ENCODE measurements at regions not wholly inside any gene's neighbourhood (a gene's known extent, or its start where the extent isn't known, plus 50 kb on each side); places are given as distances from the start of the nearest gene placed in this dataset.

GRCh38 chr14:83992857-83993256, 1537.1 kb upstream of the FLRT2 start:
- DNase-seq (ENCODE audit: low read depth in 1 of 2, low spot score in 1 of 2): peak; percentile 35 to 55
- no peaks in the 10 kb centered on the region for H3K27me3 ChIP-seq (ENCODE audit: insufficient read depth, poor library complexity, severe bottlenecking)
- TF ChIP-seq POLR2AphosphoS5 (IDR thresholded peaks at IDR 0.05; ENCODE audit: low read depth) (no peak), SPI1 (IDR thresholded peaks at IDR 0.05; ENCODE audit: borderline replicate concordance, low read depth) (no peak), REST (IDR thresholded peaks at IDR 0.05; ENCODE audit: insufficient replicate concordance, low read depth) (no peak), GABPA (IDR thresholded peaks at IDR 0.05; ENCODE audit: low read depth) (no peak), CTCF (IDR thresholded peaks at IDR 0.05; ENCODE audit: insufficient read depth, low read length) (no peak)
- H3K27ac ChIP-seq (replicated peaks): 0 out of 2 replicates have a peak overlapping the region, but pooled peaks have one; percentile 16
- H3K4me3 ChIP-seq (replicated peaks; ENCODE audit: insufficient read depth, low read length): no peak overlapping the region

GRCh38 chr14:83993545-83993944, 1536.4 kb upstream of the FLRT2 start:
- Histone ChIP-seq H3K27ac (replicated peaks) (no peak overlapping the region), H3K27me3 (ENCODE audit: insufficient read depth, poor library complexity, severe bottlenecking) (no peaks in the 10 kb centered on the region), H3K4me3 (replicated peaks; ENCODE audit: insufficient read depth, low read length) (no peak overlapping the region)
- TF ChIP-seq CTCF (IDR thresholded peaks at IDR 0.05; ENCODE audit: insufficient read depth, low read length): no peak
- TF ChIP-seq GABPA (IDR thresholded peaks at IDR 0.05; ENCODE audit: low read depth): no peak
- no peak for TF ChIP-seq REST (IDR thresholded peaks at IDR 0.05; ENCODE audit: insufficient replicate concordance, low read depth)
- no peak for TF ChIP-seq SPI1 (IDR thresholded peaks at IDR 0.05; ENCODE audit: borderline replicate concordance, low read depth)
- no peak for TF ChIP-seq POLR2AphosphoS5 (IDR thresholded peaks at IDR 0.05; ENCODE audit: low read depth)
- no peak for DNase-seq (ENCODE audit: low read depth in 1 of 2, low spot score in 1 of 2)

GRCh38 chr14:83994020-83994419, 1535.9 kb upstream of the FLRT2 start:
- no peak overlapping the region for H3K27ac ChIP-seq (replicated peaks)
- TF ChIP-seq GABPA (IDR thresholded peaks at IDR 0.05; ENCODE audit: low read depth): no peak
- no peak for TF ChIP-seq POLR2AphosphoS5 (IDR thresholded peaks at IDR 0.05; ENCODE audit: low read depth)
- TF ChIP-seq SPI1 (IDR thresholded peaks at IDR 0.05; ENCODE audit: borderline replicate concordance, low read depth): no peak
- no peak for TF ChIP-seq CTCF (IDR thresholded peaks at IDR 0.05; ENCODE audit: insufficient read depth, low read length)
- no peak for TF ChIP-seq REST (IDR thresholded peaks at IDR 0.05; ENCODE audit: insufficient replicate concordance, low read depth)
- H3K4me3 ChIP-seq (replicated peaks; ENCODE audit: insufficient read depth, low read length): no peak overlapping the region
- DNase-seq (ENCODE audit: low read depth in 1 of 2, low spot score in 1 of 2): no peak
- H3K27me3 ChIP-seq (ENCODE audit: insufficient read depth, poor library complexity, severe bottlenecking): no peaks in the 10 kb centered on the region
